ENCODE measurements at regions not wholly inside any gene's neighbourhood (a gene's known extent, or its start where the extent isn't known, plus 50 kb on each side); places are given as distances from the start of the nearest gene placed in this dataset.

- H4K5ac ChIP-seq (ENCODE audit: insufficient read length, low read depth, low read length), result no peak overlapping the region
- CTCF ChIA-PET (ENCODE audit: partially characterized antibody), result no interaction called here
- no peak overlapping the region for H2BK120ac ChIP-seq (replicated peaks; ENCODE audit: low read depth, low read length)
- DNase-seq (ENCODE audit: low read depth in 1 of 2, low spot score in 2 of 2) (no peak), FAIRE-seq (no peak)
- H3K9me3 ChIP-seq (ENCODE audit: insufficient read depth in 2 of 2, low read depth in 1 of 2, low read length in 1 of 2), result no peaks in the 10 kb centered on the region
- no peaks in the 10 kb centered on the region for H3K27me3 ChIP-seq (replicated peaks in 1 of 4; ENCODE audit: control insufficient read depth in 3 of 4, extremely low read depth in 1 of 4, insufficient read depth in 3 of 4, low read length in 3 of 4)
- H3K79me1 ChIP-seq (ENCODE audit: low read depth, low read length), result no peaks in the 10 kb centered on the region
- no peak overlapping the region for H2BK5ac ChIP-seq (ENCODE audit: low read depth, low read length)
- POLR2A ChIA-PET (ENCODE audit: partially characterized antibody), result no interaction called here
- no peak overlapping the region for H4K8ac ChIP-seq (ENCODE audit: extremely low read depth, insufficient read depth, low read length)
- no peaks in the 10 kb centered on the region; the same call in 1 of the 2 replicates for H3K23me2 ChIP-seq (ENCODE audit: low read depth, low read length)
- H3K36me3 ChIP-seq (ENCODE audit: control insufficient read depth in 2 of 4, insufficient read depth in 4 of 4, low read length in 3 of 4), result no peaks in the 10 kb centered on the region
- H3K4me2 ChIP-seq (ENCODE audit: insufficient read depth in 1 of 2, low read depth in 2 of 2, low read length in 2 of 2), result no peak overlapping the region
- no peak overlapping the region for H3K56ac ChIP-seq (replicated peaks; ENCODE audit: insufficient read length, low read depth, low read length)
- H3K18ac ChIP-seq (ENCODE audit: extremely low read depth, low read length), result no peak overlapping the region
- H2BK20ac ChIP-seq (ENCODE audit: low read length), result no peak overlapping the region
- H2BK12ac ChIP-seq (ENCODE audit: low read depth, low read length), result no peak overlapping the region
- H3K4me3 ChIP-seq (ENCODE audit: extremely low read depth in 1 of 4, insufficient read depth in 2 of 4, low read depth in 3 of 4, low read length in 4 of 4), result no peak overlapping the region
- H2BK15ac ChIP-seq (ENCODE audit: low read length), result no peak overlapping the region
- H2AFZ ChIP-seq (ENCODE audit: low read length), result no peak overlapping the region
- TF ChIP-seq GTF2F1 (IDR thresholded peaks at IDR 0.05; ENCODE audit: borderline replicate concordance, low read depth, low read length) (no peak), BACH1 (IDR thresholded peaks at IDR 0.05; ENCODE audit: low read length) (no peak), TAF7 (optimal IDR thresholded peaks at IDR 0.05; ENCODE audit: borderline replicate concordance, low read depth, low read length) (no peak), CEBPB (IDR thresholded peaks at IDR 0.05; ENCODE audit: low read depth, low read length) (no peak), MAFK (IDR thresholded peaks at IDR 0.05; ENCODE audit: low read depth, low read length) (no peak), JUN (IDR thresholded peaks at IDR 0.05; ENCODE audit: low read depth, low read length) (no peak)
- H3K23ac ChIP-seq (ENCODE audit: insufficient read length), result no peak overlapping the region
- no peaks in the 10 kb centered on the region for H3K4me1 ChIP-seq (replicated peaks in 1 of 4; ENCODE audit: control insufficient read depth in 3 of 4, insufficient read depth in 4 of 4, low read length in 3 of 4)
- no peaks in the 10 kb centered on the region for H4K20me1 ChIP-seq (replicated peaks in 1 of 2; ENCODE audit: control insufficient read depth in 1 of 2, insufficient read depth in 2 of 2, low read length in 2 of 2)
- H3K14ac ChIP-seq (ENCODE audit: insufficient read length), result no peak overlapping the region
- H3K79me2 ChIP-seq (ENCODE audit: control insufficient read depth in 1 of 2, insufficient read depth in 2 of 2, low read length in 2 of 2), result no peaks in the 10 kb centered on the region
- H3K4ac ChIP-seq (replicated peaks; ENCODE audit: insufficient read length, low read depth, low read length), result no peak overlapping the region
- no peak overlapping the region for H3K9ac ChIP-seq (replicated peaks in 1 of 4; ENCODE audit: extremely low read depth in 1 of 4, low read depth in 3 of 4, low read length in 3 of 4)
- H2AK5ac ChIP-seq (ENCODE audit: low read depth, low read length), result no peak overlapping the region
- H4K91ac ChIP-seq (replicated peaks; ENCODE audit: insufficient read length, low read length), result no peak overlapping the region
- no peak overlapping the region for H3K27ac ChIP-seq (ENCODE audit: low read depth, low read length)
These were observed 1905.6 kb downstream of the NCAM2 start for GRCh38 chr21:22903851-22904250.

Data from H1 (cell line).